ENCODE measurements at regions not wholly inside any gene's neighbourhood (a gene's known extent, or its start where the extent isn't known, plus 50 kb on each side); places are given as distances from the start of the nearest gene placed in this dataset.

DNA sequence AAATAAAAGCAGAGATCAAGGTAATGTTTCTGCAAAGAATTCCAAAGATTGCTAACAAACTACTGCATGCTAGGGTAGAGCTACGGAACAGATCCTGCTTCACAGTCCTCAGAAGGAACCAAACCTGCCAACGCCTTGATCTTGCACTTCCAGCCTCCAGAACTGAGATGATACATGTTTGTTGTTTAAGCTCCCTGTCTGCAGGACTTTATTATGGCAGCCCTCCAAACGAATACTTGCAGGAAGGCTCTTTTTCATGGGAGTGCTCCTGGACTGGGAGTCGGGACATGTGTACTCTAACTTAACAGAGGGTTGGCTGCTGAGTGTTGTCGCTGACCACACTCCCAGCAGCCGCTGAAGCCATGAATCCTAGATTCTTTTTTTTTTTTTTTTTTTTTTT is 808.8 kb upstream of the EEF2KMT start:
- TF ChIP-seq SIN3A (IDR thresholded peaks at IDR 0.05; ENCODE audit: borderline replicate concordance, low read depth, low read length) (no peak), KDM5B (CRISPR knock-in tag; IDR thresholded peaks at IDR 0.05; ENCODE audit: borderline replicate concordance) (no peak), ZFP62 (CRISPR knock-in tag; IDR thresholded peaks at IDR 0.05) (no peak), NR2C2 (CRISPR knock-in tag; IDR thresholded peaks at IDR 0.05; ENCODE audit: borderline replicate concordance) (no peak), JUN (CRISPR knock-in tag; IDR thresholded peaks at IDR 0.05) (no peak)
- TF ChIP-seq, protein P1, sequence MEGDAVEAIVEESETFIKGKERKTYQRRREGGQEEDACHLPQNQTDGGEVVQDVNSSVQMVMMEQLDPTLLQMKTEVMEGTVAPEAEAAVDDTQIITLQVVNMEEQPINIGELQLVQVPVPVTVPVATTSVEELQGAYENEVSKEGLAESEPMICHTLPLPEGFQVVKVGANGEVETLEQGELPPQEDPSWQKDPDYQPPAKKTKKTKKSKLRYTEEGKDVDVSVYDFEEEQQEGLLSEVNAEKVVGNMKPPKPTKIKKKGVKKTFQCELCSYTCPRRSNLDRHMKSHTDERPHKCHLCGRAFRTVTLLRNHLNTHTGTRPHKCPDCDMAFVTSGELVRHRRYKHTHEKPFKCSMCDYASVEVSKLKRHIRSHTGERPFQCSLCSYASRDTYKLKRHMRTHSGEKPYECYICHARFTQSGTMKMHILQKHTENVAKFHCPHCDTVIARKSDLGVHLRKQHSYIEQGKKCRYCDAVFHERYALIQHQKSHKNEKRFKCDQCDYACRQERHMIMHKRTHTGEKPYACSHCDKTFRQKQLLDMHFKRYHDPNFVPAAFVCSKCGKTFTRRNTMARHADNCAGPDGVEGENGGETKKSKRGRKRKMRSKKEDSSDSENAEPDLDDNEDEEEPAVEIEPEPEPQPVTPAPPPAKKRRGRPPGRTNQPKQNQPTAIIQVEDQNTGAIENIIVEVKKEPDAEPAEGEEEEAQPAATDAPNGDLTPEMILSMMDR (CRISPR knock-in tag; IDR thresholded peaks at IDR 0.05), result no peak
- TF ChIP-seq, protein P2, sequence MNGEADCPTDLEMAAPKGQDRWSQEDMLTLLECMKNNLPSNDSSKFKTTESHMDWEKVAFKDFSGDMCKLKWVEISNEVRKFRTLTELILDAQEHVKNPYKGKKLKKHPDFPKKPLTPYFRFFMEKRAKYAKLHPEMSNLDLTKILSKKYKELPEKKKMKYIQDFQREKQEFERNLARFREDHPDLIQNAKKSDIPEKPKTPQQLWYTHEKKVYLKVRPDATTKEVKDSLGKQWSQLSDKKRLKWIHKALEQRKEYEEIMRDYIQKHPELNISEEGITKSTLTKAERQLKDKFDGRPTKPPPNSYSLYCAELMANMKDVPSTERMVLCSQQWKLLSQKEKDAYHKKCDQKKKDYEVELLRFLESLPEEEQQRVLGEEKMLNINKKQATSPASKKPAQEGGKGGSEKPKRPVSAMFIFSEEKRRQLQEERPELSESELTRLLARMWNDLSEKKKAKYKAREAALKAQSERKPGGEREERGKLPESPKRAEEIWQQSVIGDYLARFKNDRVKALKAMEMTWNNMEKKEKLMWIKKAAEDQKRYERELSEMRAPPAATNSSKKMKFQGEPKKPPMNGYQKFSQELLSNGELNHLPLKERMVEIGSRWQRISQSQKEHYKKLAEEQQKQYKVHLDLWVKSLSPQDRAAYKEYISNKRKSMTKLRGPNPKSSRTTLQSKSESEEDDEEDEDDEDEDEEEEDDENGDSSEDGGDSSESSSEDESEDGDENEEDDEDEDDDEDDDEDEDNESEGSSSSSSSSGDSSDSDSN (CRISPR knock-in tag; IDR thresholded peaks at IDR 0.05), result no peak
- TF ChIP-seq, protein P3, sequence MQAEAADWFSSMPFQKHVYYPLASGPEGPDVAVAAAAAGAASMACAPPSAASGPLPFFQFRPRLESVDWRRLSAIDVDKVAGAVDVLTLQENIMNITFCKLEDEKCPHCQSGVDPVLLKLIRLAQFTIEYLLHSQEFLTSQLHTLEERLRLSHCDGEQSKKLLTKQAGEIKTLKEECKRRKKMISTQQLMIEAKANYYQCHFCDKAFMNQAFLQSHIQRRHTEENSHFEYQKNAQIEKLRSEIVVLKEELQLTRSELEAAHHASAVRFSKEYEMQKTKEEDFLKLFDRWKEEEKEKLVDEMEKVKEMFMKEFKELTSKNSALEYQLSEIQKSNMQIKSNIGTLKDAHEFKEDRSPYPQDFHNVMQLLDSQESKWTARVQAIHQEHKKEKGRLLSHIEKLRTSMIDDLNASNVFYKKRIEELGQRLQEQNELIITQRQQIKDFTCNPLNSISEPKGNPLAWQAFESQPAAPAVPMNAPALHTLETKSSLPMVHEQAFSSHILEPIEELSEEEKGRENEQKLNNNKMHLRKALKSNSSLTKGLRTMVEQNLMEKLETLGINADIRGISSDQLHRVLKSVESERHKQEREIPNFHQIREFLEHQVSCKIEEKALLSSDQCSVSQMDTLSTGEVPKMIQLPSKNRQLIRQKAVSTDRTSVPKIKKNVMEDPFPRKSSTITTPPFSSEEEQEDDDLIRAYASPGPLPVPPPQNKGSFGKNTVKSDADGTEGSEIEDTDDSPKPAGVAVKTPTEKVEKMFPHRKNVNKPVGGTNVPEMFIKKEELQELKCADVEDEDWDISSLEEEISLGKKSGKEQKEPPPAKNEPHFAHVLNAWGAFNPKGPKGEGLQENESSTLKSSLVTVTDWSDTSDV (CRISPR knock-in tag; IDR thresholded peaks at IDR 0.05), result no peak

Data from HepG2 (cell line).